IPS-20b (cell line): ENCODE measurements at regions not wholly inside any gene's neighbourhood (a gene's known extent, or its start where the extent isn't known, plus 50 kb on each side); places are given as distances from the start of the nearest gene placed in this dataset.

ENCODE experiments used
- H3K27ac ChIP-seq: one replicate; pipeline ENCODE4 v1.5.1; 2013; ENCODE audit warnings: low read length
- H3K27me3 ChIP-seq: 2 replicates; pipeline ENCODE4 v1.6.1; 2013; ENCODE audit warnings: mild to moderate bottlenecking, low read length, inconsistent platforms; ENCODE audit not compliant: insufficient read depth
- H3K36me3 ChIP-seq: 2 replicates; pipeline ENCODE4 v1.6.1; 2013; ENCODE audit warnings: low read depth, mild to moderate bottlenecking, inconsistent platforms, low read length, moderate library complexity; ENCODE audit not compliant: insufficient read depth
- H3K4me1 ChIP-seq: 2 replicates; pipeline ENCODE4 v1.6.1; 2013; ENCODE audit warnings: mild to moderate bottlenecking, control low read depth, inconsistent platforms, low read length, moderate library complexity; ENCODE audit not compliant: insufficient read depth
- H3K4me3 ChIP-seq: 2 replicates; pipeline ENCODE4 v1.5.1; 2013; ENCODE audit warnings: mild to moderate bottlenecking, low read length, inconsistent platforms
- H3K9ac ChIP-seq: 2 replicates; pipeline ENCODE4 v1.6.1; 2013; ENCODE audit warnings: low read depth, mild to moderate bottlenecking, inconsistent platforms, low read length, moderate library complexity
- H3K9me3 ChIP-seq: 2 replicates; pipeline ENCODE4 v1.6.1; 2013; ENCODE audit warnings: mild to moderate bottlenecking, low read depth, low read length, inconsistent platforms; ENCODE audit not compliant: insufficient read depth

GRCh38 chr5:93209476-93209875, 371.5 kb downstream of the NR2F1-AS1 start:
- Histone ChIP-seq H3K36me3 (no peaks in the 10 kb centered on the region), H3K9me3 (no peaks in the 10 kb centered on the region), H3K4me3 (no peak overlapping the region), H3K27me3 (no peaks in the 10 kb centered on the region), H3K4me1 (no peaks in the 10 kb centered on the region), H3K27ac (no peak overlapping the region), H3K9ac (no peak overlapping the region)

GRCh38 chr5:93208141-93208751, 372.8 kb downstream of the NR2F1-AS1 start:
- H3K9ac ChIP-seq: no peak overlapping the region
- no peaks in the 10 kb centered on the region for H3K36me3 ChIP-seq
- no peaks in the 10 kb centered on the region for H3K9me3 ChIP-seq
- H3K4me1 ChIP-seq: no peaks in the 10 kb centered on the region
- H3K4me3 ChIP-seq: no peak overlapping the region
- no peaks in the 10 kb centered on the region for H3K27me3 ChIP-seq
- H3K27ac ChIP-seq: no peak overlapping the region

- H3K4me3 ChIP-seq: no peak overlapping the region
- H3K4me1 ChIP-seq: no peaks in the 10 kb centered on the region
- no peak overlapping the region for H3K9ac ChIP-seq
- no peak overlapping the region for H3K27ac ChIP-seq
- H3K9me3 ChIP-seq: no peaks in the 10 kb centered on the region
- H3K27me3 ChIP-seq: no peaks in the 10 kb centered on the region
- no peaks in the 10 kb centered on the region for H3K36me3 ChIP-seq
These were observed 374.8 kb downstream of the NR2F1-AS1 start for GRCh38 chr5:93206203-93206602.

GRCh38 chr5:93201061-93201460, 380.0 kb downstream of the NR2F1-AS1 start:
- Histone ChIP-seq H3K27ac (no peak overlapping the region), H3K36me3 (no peaks in the 10 kb centered on the region), H3K4me1 (no peaks in the 10 kb centered on the region), H3K9ac (no peak overlapping the region), H3K9me3 (no peaks in the 10 kb centered on the region), H3K27me3 (no peaks in the 10 kb centered on the region), H3K4me3 (no peak overlapping the region)

GRCh38 chr5:93196986-93197385, 384.0 kb downstream of the NR2F1-AS1 start:
- Histone ChIP-seq H3K9me3 (no peaks in the 10 kb centered on the region), H3K27ac (no peak overlapping the region), H3K4me1 (no peaks in the 10 kb centered on the region), H3K27me3 (no peaks in the 10 kb centered on the region), H3K9ac (no peak overlapping the region), H3K36me3 (no peaks in the 10 kb centered on the region), H3K4me3 (no peak overlapping the region)

GRCh38 chr5:93193431-93194347, 387.3 kb downstream of the NR2F1-AS1 start:
- H3K9me3 ChIP-seq: no peaks in the 10 kb centered on the region
- no peaks in the 10 kb centered on the region for H3K27me3 ChIP-seq
- H3K4me3 ChIP-seq: no peak overlapping the region
- H3K36me3 ChIP-seq: no peaks in the 10 kb centered on the region
- no peak overlapping the region for H3K9ac ChIP-seq
- H3K4me1 ChIP-seq: no peaks in the 10 kb centered on the region; the same call in 1 of the 2 replicates
- H3K27ac ChIP-seq: no peak overlapping the region

GRCh38 chr5:93192683-93193082, 388.3 kb downstream of the NR2F1-AS1 start:
- Histone ChIP-seq H3K4me3 (no peak overlapping the region), H3K9me3 (no peaks in the 10 kb centered on the region), H3K9ac (no peak overlapping the region), H3K36me3 (no peaks in the 10 kb centered on the region), H3K27ac (no peak overlapping the region), H3K4me1 (no peaks in the 10 kb centered on the region; the same call in 1 of the 2 replicates), H3K27me3 (no peaks in the 10 kb centered on the region)

- Histone ChIP-seq H3K4me1 (no peaks in the 10 kb centered on the region; the same call in 1 of the 2 replicates), H3K4me3 (no peak overlapping the region), H3K9me3 (no peaks in the 10 kb centered on the region), H3K9ac (no peak overlapping the region), H3K36me3 (no peaks in the 10 kb centered on the region), H3K27me3 (no peaks in the 10 kb centered on the region), H3K27ac (no peak overlapping the region)
These were observed 388.9 kb downstream of the NR2F1-AS1 start for GRCh38 chr5:93192087-93192486.

- Histone ChIP-seq H3K36me3 (no peaks in the 10 kb centered on the region), H3K4me1 (no peaks in the 10 kb centered on the region; the same call in 1 of the 2 replicates), H3K27ac (no peak overlapping the region), H3K27me3 (no peaks in the 10 kb centered on the region), H3K9ac (no peak overlapping the region), H3K9me3 (no peaks in the 10 kb centered on the region), H3K4me3 (no peak overlapping the region)
These were observed 389.8 kb downstream of the NR2F1-AS1 start for GRCh38 chr5:93191035-93191817.

GRCh38 chr5:93189707-93190120, 391.3 kb downstream of the NR2F1-AS1 start:
- Histone ChIP-seq H3K4me1 (no peaks in the 10 kb centered on the region; the same call in 1 of the 2 replicates), H3K9ac (no peak overlapping the region), H3K4me3 (no peak overlapping the region), H3K36me3 (no peaks in the 10 kb centered on the region), H3K27me3 (no peaks in the 10 kb centered on the region), H3K27ac (no peak overlapping the region), H3K9me3 (no peaks in the 10 kb centered on the region)

- Histone ChIP-seq H3K9ac (no peak overlapping the region), H3K27ac (no peak overlapping the region), H3K36me3 (no peaks in the 10 kb centered on the region), H3K27me3 (no peaks in the 10 kb centered on the region), H3K9me3 (no peaks in the 10 kb centered on the region), H3K4me1 (no peaks in the 10 kb centered on the region; the same call in 1 of the 2 replicates), H3K4me3 (no peak overlapping the region)
These were observed 392.0 kb downstream of the NR2F1-AS1 start for GRCh38 chr5:93188876-93189485.
